ENCODE measurements at regions not wholly inside any gene's neighbourhood (a gene's known extent, or its start where the extent isn't known, plus 50 kb on each side); places are given as distances from the start of the nearest gene placed in this dataset.

DNA sequence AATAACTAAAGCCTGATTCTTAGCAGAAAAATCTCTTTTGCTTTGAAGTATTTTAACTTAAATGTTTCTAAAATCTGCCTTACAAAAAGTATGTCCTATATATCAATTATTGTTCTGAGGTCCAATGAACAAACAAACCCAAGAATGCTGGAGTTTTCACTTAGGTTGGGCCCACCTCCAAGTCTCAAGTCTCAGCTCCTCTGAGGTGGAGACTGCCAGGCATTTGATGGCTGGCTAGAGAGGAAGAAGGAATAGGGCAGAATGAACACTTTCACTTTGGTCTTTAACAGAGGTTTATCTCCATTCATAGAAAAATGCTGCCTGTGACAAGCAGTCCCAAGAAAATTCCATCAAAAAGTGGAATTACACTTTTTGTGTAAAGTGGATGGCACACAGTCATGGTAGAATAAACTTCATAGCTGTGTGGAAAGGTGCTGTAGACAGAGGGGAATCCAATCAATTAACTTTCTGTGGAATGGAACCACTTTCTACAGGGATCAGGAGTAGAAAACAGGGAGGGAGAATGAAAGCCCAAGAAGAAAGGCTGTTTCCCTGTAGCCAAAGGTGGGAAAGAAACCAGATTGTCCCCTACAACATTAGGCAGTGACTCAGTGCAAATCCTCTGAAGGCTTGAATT is 349.4 kb upstream of the RUNX1 start:
- no peaks in the 10 kb centered on the region for H3K4me1 ChIP-seq
- DNase-seq (no peak), ATAC-seq (no peak)
- H3K27me3 ChIP-seq = no peaks in the 10 kb centered on the region
- no peaks in the 10 kb centered on the region for H3K36me3 ChIP-seq
- H3K9me3 ChIP-seq = no peaks in the 10 kb centered on the region
- no peak for TF ChIP-seq POLR2A (IDR thresholded peaks at IDR 0.05)
- TF ChIP-seq, protein P1, sequence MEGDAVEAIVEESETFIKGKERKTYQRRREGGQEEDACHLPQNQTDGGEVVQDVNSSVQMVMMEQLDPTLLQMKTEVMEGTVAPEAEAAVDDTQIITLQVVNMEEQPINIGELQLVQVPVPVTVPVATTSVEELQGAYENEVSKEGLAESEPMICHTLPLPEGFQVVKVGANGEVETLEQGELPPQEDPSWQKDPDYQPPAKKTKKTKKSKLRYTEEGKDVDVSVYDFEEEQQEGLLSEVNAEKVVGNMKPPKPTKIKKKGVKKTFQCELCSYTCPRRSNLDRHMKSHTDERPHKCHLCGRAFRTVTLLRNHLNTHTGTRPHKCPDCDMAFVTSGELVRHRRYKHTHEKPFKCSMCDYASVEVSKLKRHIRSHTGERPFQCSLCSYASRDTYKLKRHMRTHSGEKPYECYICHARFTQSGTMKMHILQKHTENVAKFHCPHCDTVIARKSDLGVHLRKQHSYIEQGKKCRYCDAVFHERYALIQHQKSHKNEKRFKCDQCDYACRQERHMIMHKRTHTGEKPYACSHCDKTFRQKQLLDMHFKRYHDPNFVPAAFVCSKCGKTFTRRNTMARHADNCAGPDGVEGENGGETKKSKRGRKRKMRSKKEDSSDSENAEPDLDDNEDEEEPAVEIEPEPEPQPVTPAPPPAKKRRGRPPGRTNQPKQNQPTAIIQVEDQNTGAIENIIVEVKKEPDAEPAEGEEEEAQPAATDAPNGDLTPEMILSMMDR (IDR thresholded peaks at IDR 0.05) = no peak
- H3K4me3 ChIP-seq = no peak overlapping the region
- intact Hi-C loops (cut with DNase I) = no loop called here
- H3K27ac ChIP-seq = no peak overlapping the region

GRCh38 chr21:35397781-35398180 is 348.7 kb upstream of the RUNX1 start:
- no peaks in the 10 kb centered on the region for H3K27me3 ChIP-seq

GRCh38 chr21:35396655-35397054 is 347.6 kb upstream of the RUNX1 start:
- intact Hi-C loops (cut with DNase I) = no loop called here
- WGBS (ENCODE audit: insufficient coverage, low coverage, low lambda C conversion rate, missing lambda C conversion rate) = 89% methylated on average over 4 of the region's 4 CpGs
- H3K27ac ChIP-seq = no peak overlapping the region
- DNase-seq (no peak), ATAC-seq (no peak)
- H3K36me3 ChIP-seq = no peaks in the 10 kb centered on the region
- H3K4me1 ChIP-seq = no peaks in the 10 kb centered on the region
- no peak for TF ChIP-seq POLR2A (IDR thresholded peaks at IDR 0.05)
- TF ChIP-seq, protein P1 (IDR thresholded peaks at IDR 0.05) = no peak
- no peaks in the 10 kb centered on the region for H3K9me3 ChIP-seq
- no peak overlapping the region for H3K4me3 ChIP-seq
- no peaks in the 10 kb centered on the region for H3K27me3 ChIP-seq

More at GRCh38 chr21:35397781-35398180, 348.7 kb upstream of the RUNX1 start:
- no peaks in the 10 kb centered on the region for H3K4me1 ChIP-seq
- no peak for ATAC-seq
- H3K4me3 ChIP-seq = no peak overlapping the region
- H3K9me3 ChIP-seq = no peaks in the 10 kb centered on the region
- no peak overlapping the region for H3K27ac ChIP-seq
- no peak for DNase-seq
- intact Hi-C loops (cut with DNase I) = no loop called here
- 70% methylated on average over 3 of the region's 3 CpGs for whole genome bisulfite sequencing (ENCODE audit: insufficient coverage, low coverage, low lambda C conversion rate, missing lambda C conversion rate)
- H3K36me3 ChIP-seq = no peaks in the 10 kb centered on the region
- TF ChIP-seq POLR2A (IDR thresholded peaks at IDR 0.05) = no peak
- TF ChIP-seq, protein P1 (IDR thresholded peaks at IDR 0.05) = no peak

DNA sequence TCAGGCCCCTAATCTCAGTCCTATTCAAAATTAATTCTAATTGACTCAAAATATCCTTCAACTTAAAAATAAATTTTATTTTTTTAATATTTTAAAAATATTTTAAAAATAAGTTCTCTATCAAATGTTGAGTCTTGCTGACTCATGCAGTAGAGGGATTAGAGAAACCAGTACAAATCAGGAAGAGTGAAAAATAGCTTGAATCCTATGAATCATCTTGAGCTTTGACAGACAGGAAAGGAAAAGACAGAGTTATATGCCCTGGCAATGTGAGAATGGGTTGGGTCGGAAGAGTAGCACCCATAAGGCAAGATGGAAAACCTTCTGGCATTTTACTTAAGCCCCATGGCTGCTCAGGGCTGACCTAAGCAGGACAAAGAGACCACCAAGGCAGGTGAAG is 346.6 kb upstream of the RUNX1 start:
- intact Hi-C loops (cut with DNase I) = no loop called here

More for the DNA sequence above, 346.6 kb upstream of the RUNX1 start:
- no peak for ATAC-seq
- Histone ChIP-seq H3K9me3 (no peaks in the 10 kb centered on the region), H3K4me3 (no peak overlapping the region), H3K27me3 (no peaks in the 10 kb centered on the region), H3K4me1 (no peaks in the 10 kb centered on the region), H3K36me3 (no peaks in the 10 kb centered on the region), H3K27ac (no peak overlapping the region)
- DNase-seq = no peak
- 50% methylated on average over 1 of the region's 1 CpG for WGBS (ENCODE audit: insufficient coverage, low coverage, low lambda C conversion rate, missing lambda C conversion rate)
- TF ChIP-seq POLR2A (IDR thresholded peaks at IDR 0.05) = no peak
- TF ChIP-seq, protein P1 (IDR thresholded peaks at IDR 0.05) = no peak
